DND-41 (cell line): ENCODE measurements at regions not wholly inside any gene's neighbourhood (a gene's known extent, or its start where the extent isn't known, plus 50 kb on each side); places are given as distances from the start of the nearest gene placed in this dataset.

Source experiments
- ATAC-seq: fragments of 200-7000 bp; cut with Tn5 transposase; 3 replicates; pipeline ENCODE4 v1.9.1; 2021; ENCODE audit warnings: low read depth; ENCODE audit not compliant: insufficient read depth
- DNase-seq: peaks from one replicate; pipeline ENCODE4 v3.0.0-alpha.2; 2020
- H2AFZ ChIP-seq: 2 replicates; pipeline ENCODE4 v1.6.0; 2012; ENCODE audit warnings: low read depth, low read length
- H3K27ac ChIP-seq: 2 replicates; pipeline ENCODE4 v1.5.1; 2012; ENCODE audit warnings: low read length, inconsistent platforms
- H3K27me3 ChIP-seq: fragments of 200-600 bp; sonication (generic); 2 replicates; pipeline ENCODE4 v1.6.0; 2012; ENCODE audit warnings: low read length, mild to moderate bottlenecking, inconsistent platforms; ENCODE audit not compliant: insufficient read depth, poor library complexity
- H3K36me3 ChIP-seq: 2 replicates; pipeline ENCODE4 v1.5.1; 2012; ENCODE audit warnings: low read length, inconsistent platforms; ENCODE audit not compliant: insufficient read depth
- H3K4me1 ChIP-seq: 2 replicates; pipeline ENCODE4 v1.5.1; 2012; ENCODE audit warnings: mild to moderate bottlenecking, low read length; ENCODE audit not compliant: insufficient read depth
- H3K4me2 ChIP-seq: 2 replicates; pipeline ENCODE4 v1.6.0; 2012; ENCODE audit warnings: mild to moderate bottlenecking, moderate library complexity, low read length, inconsistent platforms; ENCODE audit not compliant: insufficient read depth
- H3K4me3 ChIP-seq, 2 experiments: fragments of 200-600 bp in 1 of 2; shearing (Covaris generic) in 1 of 2; 2 replicates each; pipeline ENCODE4 v1.5.1; 2012 to 2016; ENCODE audit warnings: inconsistent platforms in 2 of 2, low read length in 2 of 2, mild to moderate bottlenecking in 2 of 2, low read depth in 1 of 2, moderate library complexity in 1 of 2
- H3K79me2 ChIP-seq: 2 replicates; pipeline ENCODE4 v1.6.0; 2012; ENCODE audit warnings: low read length, inconsistent platforms; ENCODE audit not compliant: insufficient read depth
- H3K9ac ChIP-seq: 2 replicates; pipeline ENCODE4 v1.6.0; 2012; ENCODE audit warnings: low read depth, mild to moderate bottlenecking, inconsistent platforms, low read length, moderate library complexity
- H3K9me3 ChIP-seq: 2 replicates; pipeline ENCODE4 v1.5.1; 2012; ENCODE audit warnings: low read length, moderate library complexity, mild to moderate bottlenecking, inconsistent platforms; ENCODE audit not compliant: insufficient read depth, severe bottlenecking
- H4K20me1 ChIP-seq: 2 replicates; pipeline ENCODE4 v1.6.0; 2012; ENCODE audit warnings: low read length; ENCODE audit not compliant: insufficient read depth
- EZH2 ChIP-seq: IDR thresholded peaks from 3 replicates; pipeline ENCODE4 v1.6.1; 2012; ENCODE audit warnings: borderline replicate concordance, low read depth, mild to moderate bottlenecking, moderate library complexity, low read length, inconsistent platforms; ENCODE audit not compliant: severe bottlenecking
- TF ChIP-seq, protein P1 (sequence below): IDR thresholded peaks from 2 replicates; pipeline ENCODE4 v1.5.1; 2012; ENCODE audit warnings: borderline replicate concordance, low read length, moderate library complexity, mild to moderate bottlenecking; ENCODE audit not compliant: poor library complexity, severe bottlenecking; ENCODE audit errors: extremely low read depth

DNA sequence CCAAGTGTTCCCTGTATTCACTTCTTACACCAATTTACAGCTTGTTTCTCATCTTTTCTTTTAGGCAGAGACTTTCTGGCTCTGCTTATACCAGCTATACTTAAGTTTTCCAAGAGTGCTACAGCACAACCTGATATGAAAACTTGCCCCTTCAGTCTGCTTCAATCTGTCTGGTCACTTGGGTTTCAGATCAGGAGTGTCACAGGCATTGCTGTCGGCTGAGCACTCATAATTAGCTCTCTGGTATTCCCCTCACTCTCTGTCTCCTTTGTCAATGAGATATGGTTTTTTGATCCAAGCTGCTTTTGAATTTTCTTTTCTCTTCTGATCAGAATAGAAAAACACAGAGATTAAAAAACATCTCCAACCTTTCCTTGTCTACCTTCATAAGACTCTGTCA, 194.9 kb upstream of the UMPS start:
- no peak overlapping the region for H2AFZ ChIP-seq
- DNase-seq, result no peak

DNA sequence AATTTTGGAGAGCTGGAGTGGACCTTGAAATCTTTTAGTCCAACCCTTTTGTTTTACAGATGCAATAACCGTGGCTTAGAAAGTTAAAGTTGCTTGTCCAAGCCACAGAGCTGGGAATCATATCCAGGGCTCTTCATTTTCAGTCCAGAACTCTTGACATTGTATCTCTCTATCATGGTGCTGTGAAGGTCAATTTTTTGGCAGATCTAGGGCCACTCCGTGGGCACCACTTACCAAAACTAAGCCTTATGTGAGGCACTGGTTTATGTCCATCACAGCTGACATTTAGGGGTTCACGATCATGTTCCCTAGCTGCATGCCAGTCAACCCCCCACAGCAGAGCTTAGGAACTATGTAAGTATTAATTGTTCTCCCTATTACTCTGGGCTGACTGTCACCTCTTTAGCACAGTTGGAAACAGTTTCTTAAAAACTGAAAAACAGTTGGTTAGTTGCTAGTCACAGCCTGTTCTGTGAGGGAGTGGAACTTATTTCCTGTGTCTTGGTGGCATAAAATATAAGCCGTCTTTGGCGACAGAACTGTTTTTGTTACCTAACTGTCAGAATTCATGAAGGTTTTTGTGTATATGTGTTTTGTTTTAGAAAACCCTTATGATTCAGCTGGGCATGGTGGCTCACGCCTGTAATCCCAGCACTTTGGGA, 189.6 kb upstream of the UMPS start:
- Histone ChIP-seq H3K27me3 (peaks cover 12% of the 10 kb centered on the region), H3K4me2 (no peak overlapping the region), H3K36me3 (no peaks in the 10 kb centered on the region), H3K4me3 (no peak overlapping the region), H3K9ac (no peak overlapping the region), H3K79me2 (no peaks in the 10 kb centered on the region), H3K9me3 (no peaks in the 10 kb centered on the region), H4K20me1 (no peaks in the 10 kb centered on the region), H3K4me1 (no peaks in the 10 kb centered on the region), H3K27ac (no peak overlapping the region), H2AFZ (no peak overlapping the region)
- DNase-seq, result no peak
- TF ChIP-seq EZH2, result no peak
- TF ChIP-seq, protein P1, sequence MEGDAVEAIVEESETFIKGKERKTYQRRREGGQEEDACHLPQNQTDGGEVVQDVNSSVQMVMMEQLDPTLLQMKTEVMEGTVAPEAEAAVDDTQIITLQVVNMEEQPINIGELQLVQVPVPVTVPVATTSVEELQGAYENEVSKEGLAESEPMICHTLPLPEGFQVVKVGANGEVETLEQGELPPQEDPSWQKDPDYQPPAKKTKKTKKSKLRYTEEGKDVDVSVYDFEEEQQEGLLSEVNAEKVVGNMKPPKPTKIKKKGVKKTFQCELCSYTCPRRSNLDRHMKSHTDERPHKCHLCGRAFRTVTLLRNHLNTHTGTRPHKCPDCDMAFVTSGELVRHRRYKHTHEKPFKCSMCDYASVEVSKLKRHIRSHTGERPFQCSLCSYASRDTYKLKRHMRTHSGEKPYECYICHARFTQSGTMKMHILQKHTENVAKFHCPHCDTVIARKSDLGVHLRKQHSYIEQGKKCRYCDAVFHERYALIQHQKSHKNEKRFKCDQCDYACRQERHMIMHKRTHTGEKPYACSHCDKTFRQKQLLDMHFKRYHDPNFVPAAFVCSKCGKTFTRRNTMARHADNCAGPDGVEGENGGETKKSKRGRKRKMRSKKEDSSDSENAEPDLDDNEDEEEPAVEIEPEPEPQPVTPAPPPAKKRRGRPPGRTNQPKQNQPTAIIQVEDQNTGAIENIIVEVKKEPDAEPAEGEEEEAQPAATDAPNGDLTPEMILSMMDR, result no peak
- no peak for ATAC-seq

More for the DNA sequence above, 194.9 kb upstream of the UMPS start:
- no peaks in the 10 kb centered on the region for H3K79me2 ChIP-seq
- H4K20me1 ChIP-seq, result no peaks in the 10 kb centered on the region
- H3K36me3 ChIP-seq, result no peaks in the 10 kb centered on the region
- TF ChIP-seq, protein P1, result no peak
- no peak for TF ChIP-seq EZH2
- no peak overlapping the region for H3K4me3 ChIP-seq
- no peak for ATAC-seq
- no peaks in the 10 kb centered on the region for H3K4me1 ChIP-seq
- H3K4me2 ChIP-seq, result no peak overlapping the region
- H3K27ac ChIP-seq, result no peak overlapping the region
- no peaks in the 10 kb centered on the region for H3K9me3 ChIP-seq
- H3K9ac ChIP-seq, result no peak overlapping the region
- peaks cover 6% of the 10 kb centered on the region for H3K27me3 ChIP-seq

DNA sequence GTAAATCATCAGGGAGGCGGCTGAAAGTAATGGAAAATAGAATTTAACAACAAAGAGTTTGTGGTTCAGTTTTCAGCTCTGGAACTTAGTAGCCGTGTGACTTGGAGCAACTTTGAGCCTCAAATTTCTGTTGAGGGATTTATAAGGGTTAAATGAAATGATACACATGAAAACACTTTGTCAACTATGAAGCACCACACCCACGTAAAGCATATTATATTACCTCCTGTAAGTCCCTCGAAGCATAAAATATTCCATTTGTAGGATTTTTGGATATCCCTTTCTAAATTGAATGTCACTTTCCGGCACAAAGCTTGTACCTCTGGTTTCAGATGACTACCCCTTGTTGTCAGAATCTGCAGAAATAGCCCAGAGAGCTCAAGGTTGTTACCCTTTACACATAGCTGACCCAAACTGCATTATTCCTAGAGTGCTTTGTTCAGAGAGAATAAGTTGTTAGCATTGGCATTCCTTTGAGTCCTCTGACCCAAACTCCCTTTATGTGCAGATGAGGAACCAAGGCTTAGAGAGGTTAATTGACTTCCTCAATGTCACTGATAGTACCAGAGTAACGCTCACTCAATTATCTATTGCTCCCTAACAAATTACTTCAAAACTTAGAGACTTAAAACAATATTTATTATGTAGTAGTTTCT, 187.9 kb upstream of the UMPS start:
- no peak overlapping the region for H2AFZ ChIP-seq
- no peak for ATAC-seq
- no peaks in the 10 kb centered on the region for H4K20me1 ChIP-seq
- no peak overlapping the region for H3K4me2 ChIP-seq
- no peaks in the 10 kb centered on the region for H3K36me3 ChIP-seq
- H3K27me3 ChIP-seq, result peaks cover 12% of the 10 kb centered on the region
- H3K9ac ChIP-seq, result no peak overlapping the region
- TF ChIP-seq EZH2, result no peak
- TF ChIP-seq, protein P1, result no peak
- no peak for DNase-seq
- H3K4me3 ChIP-seq, result no peak overlapping the region
- no peaks in the 10 kb centered on the region for H3K79me2 ChIP-seq
- H3K9me3 ChIP-seq, result no peaks in the 10 kb centered on the region
- no peak overlapping the region for H3K27ac ChIP-seq
- H3K4me1 ChIP-seq, result no peaks in the 10 kb centered on the region
